Prostate gland (tissue), 2 donors: ENCODE measurements at regions not wholly inside any gene's neighbourhood (a gene's known extent, or its start where the extent isn't known, plus 50 kb on each side); places are given as distances from the start of the nearest gene placed in this dataset.

Source experiments
- POLR2AphosphoS5 ChIP-seq: sonication (generic); formaldehyde crosslinking; IDR thresholded peaks from one replicate; pipeline ENCODE4 v1.6.1; 2017; ENCODE audit warnings: antibody characterized with exemption
- TF ChIP-seq, protein P1 (sequence below), 4 experiments: fragments of 200-600 bp in 2 of 4; fragments of 450-650 bp in 2 of 4; sonication (generic) in 2 of 4; IDR thresholded peaks; 1 replicate in 3 of 4; 2 replicates in 1 of 4; pipeline ENCODE4 v1.5.1; 2016 to 2019; ENCODE audit warnings: antibody characterized with exemption in 4 of 4, mild to moderate bottlenecking in 2 of 4, moderate library complexity in 2 of 4

DNA sequence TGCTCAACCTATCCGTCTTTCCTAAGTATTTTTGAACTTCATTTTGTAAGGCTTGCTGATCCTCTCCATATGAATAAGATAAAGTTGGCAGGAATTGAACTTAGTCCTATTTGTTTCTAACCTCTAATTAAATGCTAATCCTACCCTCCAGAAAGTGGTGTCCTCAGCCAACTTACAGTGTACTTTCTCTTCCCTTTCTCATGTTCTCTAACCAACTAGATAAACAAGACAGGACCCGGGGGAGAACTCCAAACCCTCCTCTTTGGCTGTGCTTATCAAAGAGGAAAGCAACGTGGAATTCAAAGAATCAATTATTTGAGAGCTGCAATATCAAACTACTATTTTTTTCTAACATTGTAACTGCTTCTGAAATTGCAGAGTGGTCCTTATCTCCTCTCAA lies 56.5 kb upstream of the NRSN1 start:
- TF ChIP-seq, protein P1, sequence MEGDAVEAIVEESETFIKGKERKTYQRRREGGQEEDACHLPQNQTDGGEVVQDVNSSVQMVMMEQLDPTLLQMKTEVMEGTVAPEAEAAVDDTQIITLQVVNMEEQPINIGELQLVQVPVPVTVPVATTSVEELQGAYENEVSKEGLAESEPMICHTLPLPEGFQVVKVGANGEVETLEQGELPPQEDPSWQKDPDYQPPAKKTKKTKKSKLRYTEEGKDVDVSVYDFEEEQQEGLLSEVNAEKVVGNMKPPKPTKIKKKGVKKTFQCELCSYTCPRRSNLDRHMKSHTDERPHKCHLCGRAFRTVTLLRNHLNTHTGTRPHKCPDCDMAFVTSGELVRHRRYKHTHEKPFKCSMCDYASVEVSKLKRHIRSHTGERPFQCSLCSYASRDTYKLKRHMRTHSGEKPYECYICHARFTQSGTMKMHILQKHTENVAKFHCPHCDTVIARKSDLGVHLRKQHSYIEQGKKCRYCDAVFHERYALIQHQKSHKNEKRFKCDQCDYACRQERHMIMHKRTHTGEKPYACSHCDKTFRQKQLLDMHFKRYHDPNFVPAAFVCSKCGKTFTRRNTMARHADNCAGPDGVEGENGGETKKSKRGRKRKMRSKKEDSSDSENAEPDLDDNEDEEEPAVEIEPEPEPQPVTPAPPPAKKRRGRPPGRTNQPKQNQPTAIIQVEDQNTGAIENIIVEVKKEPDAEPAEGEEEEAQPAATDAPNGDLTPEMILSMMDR (IDR thresholded peaks at IDR 0.05) = no peak
- TF ChIP-seq POLR2AphosphoS5 = no peak
